H1 (cell line): ENCODE measurements at regions not wholly inside any gene's neighbourhood (a gene's known extent, or its start where the extent isn't known, plus 50 kb on each side); places are given as distances from the start of the nearest gene placed in this dataset.

Experiments used
- CHD1 ChIP-seq: IDR thresholded peaks from 2 replicates; pipeline ENCODE4 v1.6.1; 2012; ENCODE audit warnings: low read depth, low read length, improper control_type of control experiment
- EGR1 ChIP-seq: IDR thresholded peaks from 2 replicates; pipeline ENCODE4 v1.6.1; 2011; ENCODE audit warnings: low read depth, low read length, borderline replicate concordance
- EP300 ChIP-seq, 2 experiments: IDR thresholded peaks; 1 replicate in 1 of 2; 2 replicates in 1 of 2; pipeline ENCODE4 v1.6.1; 2011 to 2012; ENCODE audit warnings: low read depth in 2 of 2, low read length in 2 of 2, mild to moderate bottlenecking in 2 of 2, borderline replicate concordance in 1 of 2, inconsistent platforms in 1 of 2, moderate library complexity in 1 of 2
- FOSL1 ChIP-seq: IDR thresholded peaks from 2 replicates; pipeline ENCODE4 v1.6.1; 2011; ENCODE audit warnings: mild to moderate bottlenecking, low read depth, low read length, moderate library complexity; ENCODE audit not compliant: insufficient read depth
- JUND ChIP-seq: IDR thresholded peaks from 2 replicates; pipeline ENCODE4 v1.6.1; 2011; ENCODE audit warnings: mild to moderate bottlenecking, improper control_type of control experiment, low read length
- KDM5A ChIP-seq: fragments of 200-600 bp; IDR thresholded peaks from 2 replicates; pipeline ENCODE4 v1.7.1; 2012; ENCODE audit warnings: mild to moderate bottlenecking, low read length, inconsistent platforms, mixed read lengths
- NRF1 ChIP-seq: IDR thresholded peaks from 2 replicates; pipeline ENCODE4 v1.6.1; 2011; ENCODE audit warnings: mild to moderate bottlenecking, low read depth, low read length, improper control_type of control experiment
- TAF7 ChIP-seq: optimal IDR thresholded peaks from 2 replicates; pipeline ENCODE3; 2011; ENCODE audit warnings: low read depth, mild to moderate bottlenecking, inconsistent platforms, low read length, moderate library complexity, borderline replicate concordance

DNA sequence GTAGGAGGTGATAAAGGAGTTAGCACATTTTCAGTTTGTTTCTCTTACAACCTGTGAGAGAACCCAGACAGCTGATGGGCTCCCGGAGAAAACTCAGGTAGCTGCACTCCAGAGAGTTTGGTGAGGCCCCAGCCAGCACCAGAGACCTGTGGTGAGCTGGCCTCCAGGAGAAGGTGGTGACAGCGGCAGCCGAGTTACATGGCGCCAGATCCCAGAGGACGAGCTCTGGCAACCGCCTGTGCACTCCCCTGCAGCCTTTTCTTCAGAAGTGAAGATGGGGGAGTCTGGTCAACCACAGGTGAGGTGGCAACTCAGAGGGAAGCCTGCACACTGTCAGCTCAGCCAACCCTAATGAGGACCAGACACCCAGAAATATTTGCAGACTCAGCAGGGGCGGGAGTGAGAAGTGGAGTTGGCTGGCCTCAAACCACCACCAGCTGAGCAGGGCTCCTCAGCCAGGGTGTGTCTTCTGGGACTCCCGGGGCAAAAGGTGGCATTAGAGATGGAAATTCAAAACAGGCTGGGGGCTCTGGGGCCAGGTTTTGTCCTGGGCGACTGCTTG, 209.7 kb downstream of the SETD4 start (continued):
- TF ChIP-seq EGR1 (no peak), KDM5A (no peak), NRF1 (no peak), CHD1 (no peak), EP300 (IDR thresholded peaks at IDR 0.05; ENCODE audit: borderline replicate concordance in 1 of 2, low read depth in 2 of 2, low read length in 2 of 2) (no peak), JUND (no peak), FOSL1 (no peak), TAF7 (no peak)
